Amygdala (tissue), 56 donors: ENCODE measurements at regions not wholly inside any gene's neighbourhood (a gene's known extent, or its start where the extent isn't known, plus 50 kb on each side); places are given as distances from the start of the nearest gene placed in this dataset.

Experiments
- DNase-seq, 56 donors: peaks; one replicate each; lab custom pipeline; 2025; lab: John Stamatoyannopoulos, UW

DNA sequence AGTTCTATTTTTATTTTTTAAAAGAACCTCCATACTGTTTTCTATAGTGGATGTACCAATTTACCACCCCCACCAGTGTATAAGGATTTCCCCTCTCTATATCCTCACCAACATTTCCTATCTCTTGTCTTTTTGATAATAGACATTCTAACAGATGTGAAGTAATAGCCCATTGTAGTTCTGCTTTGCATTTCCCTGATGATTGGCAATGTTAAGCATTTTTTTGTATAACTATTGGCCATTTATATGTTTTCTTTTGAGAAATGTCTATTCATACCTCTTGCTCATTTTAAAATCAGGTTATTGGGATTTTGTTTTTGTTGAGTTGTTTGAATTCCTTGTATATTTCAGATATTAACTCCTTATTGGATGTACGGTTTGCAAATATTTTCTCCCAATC is 251.1 kb upstream of the HTR2C start:
- no peak for DNase-seq

DNA sequence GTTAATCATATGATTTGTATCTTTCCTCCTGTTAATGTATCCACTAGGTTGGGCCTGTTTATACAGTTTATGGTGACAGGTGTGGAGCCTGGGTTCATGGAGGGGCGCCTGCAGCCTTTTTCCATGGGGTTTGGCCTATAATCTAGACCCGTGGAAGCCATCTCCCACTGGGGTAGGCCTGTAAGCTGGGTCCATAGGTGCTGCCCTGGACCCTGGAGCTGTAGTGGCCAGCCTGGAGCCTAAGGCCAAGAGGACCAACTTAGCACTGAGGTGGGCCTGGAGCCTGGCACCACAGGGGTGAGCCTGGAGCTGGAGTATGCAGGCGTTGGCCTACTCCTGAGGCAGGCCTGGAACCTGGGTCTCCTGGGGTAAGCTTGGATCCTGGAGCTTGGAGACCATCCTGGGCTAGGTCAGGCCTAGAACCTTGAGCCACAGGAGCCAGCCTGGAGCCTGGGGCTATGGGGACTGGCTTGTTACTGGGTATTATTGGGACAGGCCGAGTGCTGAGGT is 249.4 kb upstream of the HTR2C start:
- no peak for DNase-seq

GRCh38 chrX:114338870-114339269 is 245.0 kb upstream of the HTR2C start:
- DNase-seq: no peak

- DNase-seq: no peak
Observed at GRCh38 chrX:114344756-114345349, 239.0 kb upstream of the HTR2C start.

GRCh38 chrX:114361076-114361725 is 222.7 kb upstream of the HTR2C start:
- no peak for DNase-seq

DNA sequence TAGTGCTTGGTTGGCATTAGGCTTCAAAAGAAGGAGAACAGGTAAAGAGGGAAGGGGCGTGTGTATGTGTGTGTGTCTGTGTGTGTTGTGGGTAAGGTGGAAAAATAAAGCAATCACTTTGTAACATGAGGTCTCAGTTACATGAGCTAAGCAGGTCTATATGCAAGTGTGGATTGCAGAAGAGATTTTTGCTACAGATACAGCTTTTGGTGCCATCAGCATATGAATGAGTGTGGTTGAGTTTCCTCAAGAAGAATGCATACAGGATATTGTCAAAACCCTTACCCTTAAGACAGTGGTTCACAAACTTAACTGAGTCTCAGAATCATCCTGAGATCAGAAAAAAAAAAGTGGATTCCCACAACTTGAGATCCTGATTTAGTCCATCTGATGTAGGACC is 220.5 kb upstream of the HTR2C start:
- no peak for DNase-seq

DNA sequence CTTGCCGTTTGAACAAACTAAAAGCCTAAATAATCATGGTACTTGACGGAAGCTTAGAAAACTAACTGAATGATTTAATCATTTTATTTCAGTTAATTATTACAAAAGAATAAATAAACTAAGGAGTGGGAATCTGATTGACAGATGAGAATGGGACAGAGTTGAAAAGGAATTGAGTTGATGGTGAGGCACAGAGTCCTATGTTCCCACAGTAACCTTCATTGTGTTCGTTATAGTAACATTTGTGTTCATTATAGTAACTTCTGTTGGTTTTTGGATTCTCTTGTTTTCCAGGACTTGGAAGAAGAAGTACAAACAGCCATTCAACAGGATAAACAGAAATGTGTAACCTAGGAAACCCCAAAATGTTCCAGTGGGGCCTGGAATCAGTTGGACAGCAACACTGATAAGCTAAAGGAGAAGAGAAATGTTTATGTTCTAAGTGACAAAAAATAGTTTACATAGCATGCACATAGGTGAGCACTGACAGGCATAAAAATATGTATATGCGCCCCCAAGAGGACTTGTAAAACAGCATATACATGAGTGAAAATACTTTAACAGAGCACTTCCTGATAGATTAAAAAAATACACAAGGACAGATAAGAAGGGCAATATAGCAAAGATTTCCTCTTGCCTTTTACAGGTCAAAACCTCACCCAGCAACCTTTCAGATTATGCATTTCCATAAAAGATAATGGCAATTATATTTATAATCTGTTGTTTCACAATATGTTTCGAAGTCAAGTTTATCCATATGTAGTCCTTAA is 218.6 kb upstream of the HTR2C start:
- no peak for DNase-seq

DNA sequence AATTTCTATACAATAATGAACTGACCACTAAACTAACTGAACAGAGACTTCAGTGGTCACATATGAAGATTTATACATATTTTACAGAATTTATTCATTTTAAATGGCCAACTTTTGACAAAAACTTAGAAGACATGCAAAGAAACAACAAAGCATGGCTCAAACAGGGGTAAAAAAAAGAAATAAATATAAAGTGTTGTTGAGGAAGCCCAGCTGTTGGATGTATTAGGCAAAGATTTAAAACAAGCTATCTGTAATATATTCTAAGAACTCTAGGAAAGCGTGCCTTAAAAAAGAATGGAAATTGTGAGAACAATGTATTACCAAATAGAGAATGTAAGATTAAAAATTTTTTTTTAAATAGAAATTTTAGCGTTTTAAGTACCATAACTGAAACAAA is 210.9 kb upstream of the HTR2C start:
- DNase-seq: no peak

GRCh38 chrX:114390251-114390796 is 193.6 kb upstream of the HTR2C start:
- DNase-seq: peak in 2 of 56 donors; percentile 0
